ENCODE measurements at regions not wholly inside any gene's neighbourhood (a gene's known extent, or its start where the extent isn't known, plus 50 kb on each side); places are given as distances from the start of the nearest gene placed in this dataset.
"Not testable (repeated sequence)": the region's sequence is repeated elsewhere in the genome, so short reads cannot be mapped to it uniquely, and the experiment has no call there.

GRCh38 chr9:63728287-63728686 is 1556.7 kb downstream of the FOXD4L5 start (continued):
- no peak for TF ChIP-seq RERE (CRISPR knock-in tag; IDR thresholded peaks at IDR 0.05; ENCODE audit: borderline replicate concordance)
- TF ChIP-seq ZNF668 (CRISPR knock-in tag; IDR thresholded peaks at IDR 0.05) = no peak
- TF ChIP-seq KLF10 (CRISPR knock-in tag; IDR thresholded peaks at IDR 0.05) = no peak
- TF ChIP-seq GABPA (tag; conservative IDR thresholded peaks at IDR 0.05; ENCODE audit: low read depth) = no peak

DNA sequence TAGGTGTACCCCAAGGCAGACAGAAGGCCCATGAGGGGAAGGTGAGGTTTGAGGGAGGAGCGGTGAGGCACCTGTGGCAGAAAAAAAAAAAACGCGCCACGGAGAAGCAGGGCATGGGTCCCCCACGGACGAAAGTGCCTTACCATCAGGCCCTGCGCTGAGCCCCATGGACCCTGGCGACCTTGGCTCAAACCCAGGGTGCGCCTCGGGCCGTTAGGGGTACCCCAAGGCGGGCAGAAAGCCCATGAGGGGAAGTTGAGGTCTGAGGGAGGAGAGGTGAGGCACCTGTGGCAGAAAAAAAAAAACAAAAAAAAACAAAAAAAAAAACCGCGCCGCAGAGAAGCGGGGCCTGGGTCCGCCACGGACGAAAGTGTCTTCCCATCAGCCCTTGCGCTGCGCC is 1576.7 kb downstream of the FOXD4L5 start:
- H3K4me2 ChIP-seq (ENCODE audit: insufficient read depth, low read length); H3K79me2 ChIP-seq (ENCODE audit: control insufficient read depth, insufficient read depth, low read length); H3K4me1 ChIP-seq (replicated peaks in 1 of 2; ENCODE audit: control insufficient read depth in 2 of 2, insufficient read depth in 2 of 2, low read length in 2 of 2); H3K9ac ChIP-seq (ENCODE audit: insufficient read depth in 1 of 2, low read depth in 2 of 2, low read length in 2 of 2); BruUV-seq (replicated peaks); ATAC-seq; H3K4me3 ChIP-seq; H3K27me3 ChIP-seq (ENCODE audit: control insufficient read depth in 2 of 2, insufficient read depth in 2 of 2, low read length in 2 of 2); intact Hi-C loops (cut with micrococcal nuclease); DNase-seq (ENCODE audit: extremely low read depth in 1 of 4, low spot score in 3 of 4); H3K27ac ChIP-seq (ENCODE audit: extremely low read depth, low read depth, low read length); FAIRE-seq; H3K9me1 ChIP-seq (ENCODE audit: control insufficient read depth, insufficient read depth, low read length); CTCF ChIA-PET (ENCODE audit: low intra/inter-chr PET ratio); H4K20me1 ChIP-seq (replicated peaks; ENCODE audit: control insufficient read depth, insufficient read depth, low read length); H3K36me3 ChIP-seq (ENCODE audit: control insufficient read depth, insufficient read depth, low read length); H3K9me3 ChIP-seq (replicated peaks; ENCODE audit: control insufficient read depth, insufficient read depth, low read depth, low read length); H2AFZ ChIP-seq (ENCODE audit: low read depth, low read length); POLR2A ChIA-PET; in situ Hi-C loops (cut with MboI): not testable (repeated sequence)
- WGBS (ENCODE audit: insufficient coverage, low coverage, missing lambda C conversion rate) = 38% methylated on average over 7 of the region's 21 CpGs

DNA sequence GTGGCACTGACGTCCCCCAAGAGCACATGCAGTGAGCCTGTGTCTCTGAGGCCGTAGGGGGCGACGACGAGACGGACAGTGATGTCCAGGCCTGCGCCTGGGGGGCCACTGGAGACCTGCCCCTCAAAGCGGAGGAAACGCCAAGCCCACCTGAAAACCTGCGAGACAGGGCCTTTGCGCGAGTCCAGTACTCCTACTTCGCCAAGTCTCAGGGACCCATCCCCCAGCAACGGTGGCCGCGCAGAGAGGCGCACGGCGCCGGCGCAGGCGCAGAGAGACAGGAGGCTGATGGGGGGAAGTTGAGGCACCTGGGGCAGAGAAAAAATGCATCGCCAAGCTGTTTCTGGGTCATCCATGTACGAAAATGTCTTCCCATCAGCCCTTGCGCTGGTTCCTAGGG is 1580.6 kb downstream of the FOXD4L5 start:
- not testable (repeated sequence) for BruUV-seq (replicated peaks); FAIRE-seq

More for the DNA sequence above, 1580.6 kb downstream of the FOXD4L5 start:
- in situ Hi-C loops (cut with MboI); H3K9ac ChIP-seq (ENCODE audit: insufficient read depth in 1 of 2, low read depth in 2 of 2, low read length in 2 of 2); DNase-seq (ENCODE audit: extremely low read depth in 1 of 4, low spot score in 3 of 4); H3K27ac ChIP-seq (ENCODE audit: extremely low read depth, low read depth, low read length); POLR2A ChIA-PET; H3K79me2 ChIP-seq (ENCODE audit: control insufficient read depth, insufficient read depth, low read length); H3K9me3 ChIP-seq (replicated peaks; ENCODE audit: control insufficient read depth, insufficient read depth, low read depth, low read length); ATAC-seq; intact Hi-C loops (cut with micrococcal nuclease); H3K4me2 ChIP-seq (ENCODE audit: insufficient read depth, low read length); H3K4me3 ChIP-seq; CTCF ChIA-PET (ENCODE audit: low intra/inter-chr PET ratio); H4K20me1 ChIP-seq (replicated peaks; ENCODE audit: control insufficient read depth, insufficient read depth, low read length); H3K36me3 ChIP-seq (ENCODE audit: control insufficient read depth, insufficient read depth, low read length); H3K4me1 ChIP-seq (replicated peaks in 1 of 2; ENCODE audit: control insufficient read depth in 2 of 2, insufficient read depth in 2 of 2, low read length in 2 of 2); H3K9me1 ChIP-seq (ENCODE audit: control insufficient read depth, insufficient read depth, low read length); H2AFZ ChIP-seq (ENCODE audit: low read depth, low read length); H3K27me3 ChIP-seq (ENCODE audit: control insufficient read depth in 2 of 2, insufficient read depth in 2 of 2, low read length in 2 of 2): not testable (repeated sequence)
- WGBS (ENCODE audit: insufficient coverage, low coverage, missing lambda C conversion rate) = 80% methylated on average over 14 of the region's 25 CpGs
